Brain microvascular endothelial cell (primary cell): ENCODE measurements at regions not wholly inside any gene's neighbourhood (a gene's known extent, or its start where the extent isn't known, plus 50 kb on each side); places are given as distances from the start of the nearest gene placed in this dataset.

Experiments
- DNase-seq: peaks from one replicate; pipeline ENCODE4 v3.0.0-alpha.2; 2020
- H3K27ac ChIP-seq: fragments of 250-450 bp; sonication (Bioruptor Pico); 2 replicates; pipeline ENCODE4 v1.5.1; 2020; ENCODE audit warnings: mild to moderate bottlenecking, moderate library complexity
- H3K27me3 ChIP-seq: fragments of 250-450 bp; sonication (Bioruptor Pico); replicated peaks from 2 replicates; pipeline ENCODE4 v1.5.1; 2020; ENCODE audit warnings: mild to moderate bottlenecking
- H3K36me3 ChIP-seq: fragments of 250-450 bp; sonication (Bioruptor Pico); replicated peaks from 2 replicates; pipeline ENCODE4 v1.5.1; 2020; ENCODE audit warnings: mild to moderate bottlenecking
- H3K4me3 ChIP-seq: 2 replicates; pipeline ENCODE4 v1.5.1; 2011; ENCODE audit warnings: low read depth, mild to moderate bottlenecking, control low read depth, low read length, moderate library complexity
- CTCF ChIP-seq: IDR thresholded peaks from 2 replicates; pipeline ENCODE4 v1.5.1; 2011; ENCODE audit warnings: low read depth, mild to moderate bottlenecking, moderate library complexity, low read length, control low read depth, inconsistent platforms; ENCODE audit errors: missing control alignments
- in situ Hi-C: cut with HindIII; loops from 2 replicates; pipeline ENCODE4 v1.10.0; 2017; ENCODE audit warnings: low sequenced_read_pairs, low pct_ligation_motif_present

GRCh38 chr3:72378287-72378686, 470.0 kb downstream of the SHQ1 start:
- TF ChIP-seq CTCF, result no peak
- peaks cover 9% of the 10 kb centered on the region for H3K36me3 ChIP-seq
- H3K27ac ChIP-seq, result no peak overlapping the region
- in situ Hi-C loops, result no loop called here
- H3K27me3 ChIP-seq, result no peaks in the 10 kb centered on the region
- DNase-seq, result no peak
- no peak overlapping the region for H3K4me3 ChIP-seq

GRCh38 chr3:72376956-72377710, 471.1 kb downstream of the SHQ1 start:
- DNase-seq, result no peak
- no peak overlapping the region for H3K4me3 ChIP-seq
- no peak for TF ChIP-seq CTCF
- no peak overlapping the region for H3K27ac ChIP-seq
- peaks cover 9% of the 10 kb centered on the region for H3K36me3 ChIP-seq
- in situ Hi-C loops, result no loop called here
- no peaks in the 10 kb centered on the region for H3K27me3 ChIP-seq

- no peak for DNase-seq
- H3K27ac ChIP-seq, result no peak overlapping the region
- no peaks in the 10 kb centered on the region for H3K27me3 ChIP-seq
- TF ChIP-seq CTCF, result no peak
- in situ Hi-C loops, result no loop called here
- H3K36me3 ChIP-seq, result peaks cover 9% of the 10 kb centered on the region
- H3K4me3 ChIP-seq, result no peak overlapping the region
Observed at GRCh38 chr3:72375237-72376076, 472.8 kb downstream of the SHQ1 start.

- Histone ChIP-seq H3K27ac (no peak overlapping the region), H3K4me3 (no peak overlapping the region), H3K36me3 (peaks cover 2% of the 10 kb centered on the region), H3K27me3 (no peaks in the 10 kb centered on the region)
- no peak for TF ChIP-seq CTCF
- DNase-seq, result no peak
- in situ Hi-C loops, result no loop called here
Observed at GRCh38 chr3:72373139-72373538, 475.1 kb downstream of the SHQ1 start.

GRCh38 chr3:72372161-72372560, 476.1 kb downstream of the SHQ1 start:
- no peak overlapping the region for H3K4me3 ChIP-seq
- no peaks in the 10 kb centered on the region for H3K36me3 ChIP-seq
- H3K27me3 ChIP-seq, result no peaks in the 10 kb centered on the region
- in situ Hi-C loops, result no loop called here
- TF ChIP-seq CTCF, result no peak
- no peak for DNase-seq
- no peak overlapping the region for H3K27ac ChIP-seq
